Activated effector memory CD4-positive, alpha-beta T cell treated with anti-CD3 and anti-CD28 coated beads, Interleukin-2, amount 50 U/mL, for 16 hours (primary cell): ENCODE measurements at regions not wholly inside any gene's neighbourhood (a gene's known extent, or its start where the extent isn't known, plus 50 kb on each side); places are given as distances from the start of the nearest gene placed in this dataset.
"Not testable (repeated sequence)": the region's sequence is repeated elsewhere in the genome, so short reads cannot be mapped to it uniquely, and the experiment has no call there.

ENCODE experiments used
- DNase-seq: peaks from one replicate; pipeline ENCODE4 v3.0.0-alpha.2; 2020

GRCh38 chr4:160746585-160746984 is 1417.2 kb downstream of the FSTL5 start:
- not testable (repeated sequence) for DNase-seq

- DNase-seq: no peak
Observed at GRCh38 chr4:160772668-160773067, 1391.1 kb downstream of the FSTL5 start.

DNA sequence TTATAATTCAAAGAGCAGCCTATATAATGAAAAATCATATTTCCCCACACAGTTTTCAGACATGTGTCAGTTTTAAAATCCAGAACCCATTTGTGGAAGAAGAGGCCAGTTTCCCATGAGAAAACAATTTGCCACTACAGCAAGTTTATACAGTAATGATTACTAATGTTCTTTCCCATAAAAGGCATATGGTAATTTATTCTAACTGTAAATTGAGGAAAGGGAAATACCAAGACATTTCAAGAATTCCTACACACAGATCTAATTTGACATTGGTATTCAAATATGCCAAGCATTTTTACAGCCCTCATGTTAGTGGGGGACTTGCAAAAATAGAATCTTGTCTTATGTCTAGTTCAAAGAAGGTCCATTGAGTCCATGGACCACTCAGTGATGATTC is 1368.6 kb downstream of the FSTL5 start:
- DNase-seq: no peak

DNA sequence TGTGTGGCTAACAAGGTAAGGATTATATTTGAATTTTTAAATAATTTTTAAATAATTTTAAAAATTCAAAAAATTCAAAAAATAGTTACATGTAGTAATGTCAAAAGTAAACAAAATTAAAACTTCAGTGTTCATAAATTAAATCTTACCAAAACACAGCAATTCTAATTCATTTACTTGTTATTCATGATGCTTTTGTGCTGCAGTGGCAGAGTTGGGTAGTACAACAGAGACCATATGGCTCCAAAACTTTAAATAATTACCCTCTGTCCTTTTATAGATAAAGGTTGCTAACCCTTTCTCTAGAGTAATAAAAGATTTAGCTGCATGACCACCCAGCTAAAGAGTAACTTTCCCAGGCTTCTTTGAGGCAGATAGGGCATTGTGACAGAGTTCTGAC is 1355.6 kb downstream of the FSTL5 start:
- no peak for DNase-seq

GRCh38 chr4:160809576-160809975 is 1354.2 kb downstream of the FSTL5 start:
- DNase-seq: no peak

DNA sequence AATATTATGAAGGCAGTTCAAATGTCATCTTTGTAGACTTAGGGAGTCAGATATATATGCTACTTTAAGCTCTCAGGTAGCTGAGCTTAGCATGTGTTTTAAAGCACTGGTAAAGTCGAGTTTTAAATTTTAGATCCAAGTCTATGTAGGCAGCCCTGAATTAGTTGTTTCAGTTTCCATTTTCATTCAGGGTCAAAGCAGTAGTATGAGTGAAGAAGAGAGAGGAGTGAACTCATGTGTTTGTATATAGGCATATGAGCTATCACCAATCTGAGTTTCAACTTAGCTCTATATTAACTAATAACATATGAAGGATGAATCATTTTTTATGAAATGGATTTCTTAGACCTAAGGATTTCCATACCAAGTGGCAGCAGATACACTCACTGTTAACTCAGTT is 1353.4 kb downstream of the FSTL5 start:
- DNase-seq: no peak

DNA sequence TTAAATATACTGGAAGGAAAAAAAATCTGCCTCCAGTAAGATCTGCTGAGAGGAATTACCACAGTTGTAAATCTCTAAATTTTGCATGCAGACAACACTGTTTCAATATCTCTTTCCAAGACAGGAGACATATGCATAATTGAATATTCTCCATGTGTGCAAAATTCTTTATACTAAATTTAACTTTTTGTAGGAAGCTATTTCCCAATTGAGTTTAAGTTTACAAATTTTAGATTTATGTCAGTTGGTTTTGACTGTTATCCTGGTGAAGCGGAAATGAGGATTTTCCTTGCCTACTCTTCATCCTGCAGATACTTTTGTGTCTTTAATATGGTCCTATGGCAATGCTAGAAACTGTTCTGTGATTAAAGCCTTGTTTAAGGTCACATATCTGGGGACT is 1352.9 kb downstream of the FSTL5 start:
- DNase-seq: no peak

DNA sequence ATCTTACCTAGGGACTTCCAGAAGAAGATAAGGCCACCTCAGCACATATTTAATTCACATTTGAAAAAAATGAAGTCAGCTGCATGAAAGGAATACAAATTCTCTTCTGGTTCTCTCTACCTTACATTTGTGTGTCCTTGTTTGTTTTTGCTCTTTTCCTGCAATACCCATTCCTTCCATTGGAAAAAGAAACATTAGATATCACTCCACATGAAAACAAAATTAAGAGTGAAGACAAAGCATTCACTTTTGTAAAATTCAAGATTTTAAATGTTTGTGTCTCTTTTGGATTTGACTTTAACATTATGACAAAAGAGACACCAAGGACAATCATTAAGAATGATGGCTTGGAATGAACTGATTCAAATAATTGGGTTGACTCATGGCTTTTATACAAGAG is 1351.8 kb downstream of the FSTL5 start:
- no peak for DNase-seq

GRCh38 chr4:160814726-160815125 is 1349.1 kb downstream of the FSTL5 start:
- no peak for DNase-seq

GRCh38 chr4:160818571-160818970 is 1345.2 kb downstream of the FSTL5 start:
- DNase-seq: no peak

DNA sequence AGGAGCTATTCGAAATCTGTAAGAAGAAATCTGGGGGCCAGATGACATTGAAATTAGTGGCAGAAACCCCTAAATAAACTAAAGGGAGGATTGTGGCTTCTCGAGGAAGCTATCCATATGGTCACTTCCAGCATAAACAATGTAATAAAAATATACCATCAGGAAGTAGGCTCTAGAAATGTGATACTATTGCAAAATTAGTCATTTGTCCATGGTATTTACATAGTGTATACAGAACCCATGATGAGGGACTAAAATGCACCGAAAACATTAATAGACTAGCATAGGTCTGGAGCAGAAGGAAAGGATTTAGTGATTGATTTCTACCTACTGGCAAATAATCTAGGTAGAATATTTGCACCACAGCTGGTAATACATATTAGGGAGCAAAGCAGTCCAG is 1344.0 kb downstream of the FSTL5 start:
- DNase-seq: no peak

DNA sequence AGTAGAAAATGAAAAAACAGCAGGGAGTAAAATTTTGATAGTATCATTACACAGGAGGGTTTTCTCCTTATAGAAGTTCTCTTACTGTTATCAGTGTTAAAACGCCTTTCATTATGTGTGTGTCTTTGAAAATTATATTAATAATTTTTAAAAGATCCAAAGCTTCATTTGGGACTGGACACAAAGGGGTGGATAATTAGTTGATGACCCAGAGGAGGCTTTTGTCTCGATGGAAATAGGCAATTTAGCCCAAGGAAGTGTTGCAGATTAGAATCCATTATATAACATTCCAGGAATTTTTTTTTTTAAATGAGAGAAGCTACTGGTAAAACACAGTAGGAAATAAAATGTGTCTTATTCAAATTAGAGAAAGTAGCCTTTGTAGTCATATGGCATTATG is 1339.3 kb downstream of the FSTL5 start:
- no peak for DNase-seq

GRCh38 chr4:160825644-160826338 is 1338.0 kb downstream of the FSTL5 start:
- DNase-seq: no peak

GRCh38 chr4:160826339-160826679 is 1337.5 kb downstream of the FSTL5 start:
- DNase-seq: no peak

GRCh38 chr4:160831165-160831922 is 1332.5 kb downstream of the FSTL5 start:
- DNase-seq: no peak

GRCh38 chr4:160835789-160836188 is 1328.0 kb downstream of the FSTL5 start:
- no peak for DNase-seq

GRCh38 chr4:160836431-160836830 is 1327.4 kb downstream of the FSTL5 start:
- DNase-seq: no peak

- DNase-seq: no peak
Observed at GRCh38 chr4:160846121-160846520, 1317.7 kb downstream of the FSTL5 start.

DNA sequence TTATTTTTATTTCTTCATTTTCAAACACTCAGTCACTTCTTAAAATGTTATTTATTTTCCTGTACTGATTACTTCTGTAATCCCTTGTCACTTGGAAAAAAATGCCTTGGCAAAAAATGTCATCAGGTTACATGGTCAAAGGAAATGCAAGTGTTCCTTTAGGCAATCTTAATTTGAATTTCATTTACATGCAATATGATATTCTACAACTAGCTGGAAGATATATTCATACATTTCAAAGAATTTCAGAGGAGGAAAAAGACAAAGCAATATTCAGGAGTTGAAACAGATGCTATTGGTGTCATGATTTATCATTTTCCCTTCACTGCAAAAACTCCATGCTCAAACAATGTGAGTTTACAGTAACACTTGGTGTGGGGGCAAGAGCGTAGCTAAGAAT is 1316.6 kb downstream of the FSTL5 start:
- DNase-seq: no peak

DNA sequence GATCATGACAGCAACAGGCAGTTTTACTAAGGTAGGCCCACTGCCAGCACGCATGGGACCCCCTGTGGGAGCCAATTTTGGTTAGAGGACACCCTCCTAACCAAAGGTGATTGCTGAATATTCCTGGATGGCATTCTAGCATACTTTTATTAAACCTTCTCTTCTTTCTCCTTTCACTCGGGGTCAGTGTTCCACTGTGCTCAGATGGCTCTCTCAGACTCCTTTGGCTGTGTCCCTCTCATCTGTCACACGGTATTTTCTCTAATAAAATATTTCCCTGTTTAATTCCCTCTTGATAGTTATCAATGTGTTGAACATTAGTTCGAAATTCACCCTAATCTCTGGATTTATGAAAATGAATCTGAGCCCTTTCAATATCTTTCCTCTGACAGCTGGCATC is 1315.3 kb downstream of the FSTL5 start:
- DNase-seq: no peak

GRCh38 chr4:160848901-160849760 is 1314.7 kb downstream of the FSTL5 start:
- DNase-seq: no peak

DNA sequence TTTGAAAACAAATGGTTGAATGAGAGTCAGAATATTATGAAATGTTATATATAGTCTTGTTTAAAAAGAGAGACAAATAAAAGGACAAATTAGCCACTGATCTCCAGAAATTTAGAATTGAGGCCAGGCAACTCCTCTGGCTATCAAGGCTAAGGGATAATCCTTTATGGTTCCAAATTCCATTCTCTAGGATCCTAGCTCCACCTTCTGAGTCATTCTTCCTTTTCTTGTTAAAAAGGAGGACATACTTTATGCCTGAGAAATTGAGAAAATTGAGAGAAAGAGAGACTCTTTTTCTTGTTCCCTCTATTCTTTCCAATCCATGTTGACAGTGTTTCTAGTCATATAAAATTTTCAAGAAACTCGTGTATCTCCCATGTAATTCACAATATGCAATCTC is 1299.5 kb downstream of the FSTL5 start:
- DNase-seq: no peak

- no peak for DNase-seq
Observed at GRCh38 chr4:160869899-160870298, 1293.9 kb downstream of the FSTL5 start.

GRCh38 chr4:160872491-160872890 is 1291.3 kb downstream of the FSTL5 start:
- DNase-seq: no peak
